BE2C (cell line): ENCODE measurements at regions not wholly inside any gene's neighbourhood (a gene's known extent, or its start where the extent isn't known, plus 50 kb on each side); places are given as distances from the start of the nearest gene placed in this dataset.

Experiments used
- DNase-seq: peaks from one replicate; pipeline ENCODE4 v3.0.0-alpha.2; 2020
- H3K27me3 ChIP-seq: fragments of 250-450 bp; sonication (Bioruptor Pico); 2 replicates; pipeline ENCODE4 v1.5.1; 2020; ENCODE audit warnings: mild to moderate bottlenecking
- H3K36me3 ChIP-seq: fragments of 250-450 bp; sonication (Bioruptor Pico); 2 replicates; pipeline ENCODE4 v1.5.1; 2020; ENCODE audit warnings: mild to moderate bottlenecking
- H3K4me1 ChIP-seq: fragments of 250-450 bp; sonication (Bioruptor Pico); 2 replicates; pipeline ENCODE4 v1.5.1; 2020
- H3K4me3 ChIP-seq: 2 replicates; pipeline ENCODE4 v1.5.1; 2011; ENCODE audit warnings: low read depth, low read length
- H3K9me3 ChIP-seq: fragments of 250-450 bp; sonication (Bioruptor Pico); 2 replicates; pipeline ENCODE4 v1.5.1; 2020
- CTCF ChIP-seq: IDR thresholded peaks from 2 replicates; pipeline ENCODE4 v1.5.1; 2012; ENCODE audit warnings: mild to moderate bottlenecking, low read depth, low read length

GRCh38 chr13:90070837-90071525 lies 1276.5 kb upstream of the MIR17HG start:
- H3K4me1 ChIP-seq, result no peaks in the 10 kb centered on the region
- DNase-seq, result no peak
- H3K27me3 ChIP-seq, result no peaks in the 10 kb centered on the region
- H3K9me3 ChIP-seq, result no peaks in the 10 kb centered on the region
- no peak for TF ChIP-seq CTCF
- H3K4me3 ChIP-seq, result no peak overlapping the region
- no peaks in the 10 kb centered on the region for H3K36me3 ChIP-seq

GRCh38 chr13:90084684-90085290 lies 1262.7 kb upstream of the MIR17HG start:
- no peaks in the 10 kb centered on the region for H3K9me3 ChIP-seq
- no peak for DNase-seq
- no peak for TF ChIP-seq CTCF
- no peak overlapping the region for H3K4me3 ChIP-seq
- no peaks in the 10 kb centered on the region for H3K36me3 ChIP-seq
- no peaks in the 10 kb centered on the region for H3K27me3 ChIP-seq
- no peaks in the 10 kb centered on the region for H3K4me1 ChIP-seq

- no peaks in the 10 kb centered on the region for H3K27me3 ChIP-seq
- no peaks in the 10 kb centered on the region for H3K9me3 ChIP-seq
- no peak for TF ChIP-seq CTCF
- no peak for DNase-seq
- no peaks in the 10 kb centered on the region for H3K4me1 ChIP-seq
- no peak overlapping the region for H3K4me3 ChIP-seq
- H3K36me3 ChIP-seq, result no peaks in the 10 kb centered on the region
Measured at GRCh38 chr13:90089051-90089450, 1258.4 kb upstream of the MIR17HG start.

GRCh38 chr13:90091611-90092010 lies 1255.9 kb upstream of the MIR17HG start:
- H3K4me3 ChIP-seq, result no peak overlapping the region
- no peaks in the 10 kb centered on the region for H3K36me3 ChIP-seq
- no peak for DNase-seq
- no peaks in the 10 kb centered on the region for H3K27me3 ChIP-seq
- H3K9me3 ChIP-seq, result no peaks in the 10 kb centered on the region
- no peaks in the 10 kb centered on the region for H3K4me1 ChIP-seq
- no peak for TF ChIP-seq CTCF

GRCh38 chr13:90094357-90094756 lies 1253.1 kb upstream of the MIR17HG start:
- no peak for TF ChIP-seq CTCF
- no peaks in the 10 kb centered on the region for H3K4me1 ChIP-seq

GRCh38 chr13:90098577-90098976 lies 1248.9 kb upstream of the MIR17HG start:
- no peak for TF ChIP-seq CTCF
- no peaks in the 10 kb centered on the region for H3K27me3 ChIP-seq
- H3K4me3 ChIP-seq, result no peak overlapping the region
- no peak for DNase-seq
- peaks cover 2% of the 10 kb centered on the region; the same call in 1 of the 2 replicates for H3K9me3 ChIP-seq
- no peaks in the 10 kb centered on the region for H3K4me1 ChIP-seq
- no peaks in the 10 kb centered on the region for H3K36me3 ChIP-seq

More at GRCh38 chr13:90094357-90094756, 1253.1 kb upstream of the MIR17HG start:
- Histone ChIP-seq H3K36me3 (no peaks in the 10 kb centered on the region), H3K27me3 (no peaks in the 10 kb centered on the region), H3K9me3 (no peaks in the 10 kb centered on the region), H3K4me3 (no peak overlapping the region)
- DNase-seq, result no peak
